ENCODE measurements at regions not wholly inside any gene's neighbourhood (a gene's known extent, or its start where the extent isn't known, plus 50 kb on each side); places are given as distances from the start of the nearest gene placed in this dataset.
"Not testable (repeated sequence)": the region's sequence is repeated elsewhere in the genome, so short reads cannot be mapped to it uniquely, and the experiment has no call there.

DNA sequence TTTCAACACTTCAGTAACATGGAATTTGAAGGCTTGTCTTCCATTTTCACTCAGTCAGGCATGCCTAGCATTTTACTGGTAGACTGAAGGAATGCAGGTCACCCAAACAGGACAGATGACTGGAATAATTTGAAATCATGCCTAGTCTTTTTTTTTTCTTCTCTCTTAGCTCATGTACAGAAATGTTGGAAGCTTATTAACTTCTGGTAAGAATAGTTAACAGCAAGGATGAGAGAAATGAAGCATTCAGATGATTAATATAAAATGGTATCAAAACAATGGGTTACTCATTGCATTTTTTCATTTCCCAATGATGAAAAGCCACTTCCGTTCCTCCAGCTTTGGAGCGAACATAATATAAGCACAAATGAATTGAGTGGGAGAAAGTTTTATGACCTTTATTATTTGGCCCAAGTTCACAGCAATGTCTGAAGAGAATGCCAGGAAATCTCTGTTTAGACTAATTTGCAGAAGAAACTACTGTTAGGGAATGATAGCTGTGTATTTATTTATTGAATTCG, 431.6 kb upstream of the RASGRP1 start:
- H3K4me3 Mint-ChIP-seq, result no peak overlapping the region

DNA sequence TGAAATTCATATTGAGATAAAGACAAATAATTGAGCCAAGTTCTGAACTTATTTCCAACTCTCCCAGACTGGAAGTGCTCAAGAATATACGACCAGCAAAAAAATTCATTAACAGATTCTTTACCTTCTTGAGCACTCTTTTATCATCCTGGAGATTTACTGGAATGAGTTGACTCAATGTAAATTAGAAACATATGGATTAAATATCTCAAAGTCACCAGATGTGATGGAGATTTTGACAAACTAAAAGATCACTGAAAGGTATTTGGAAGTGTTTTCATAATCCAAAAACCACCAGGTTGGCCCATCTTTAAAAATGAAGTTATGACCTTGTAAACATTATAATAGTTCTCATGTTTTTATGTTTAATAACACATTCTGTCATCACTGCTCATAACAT, 433.2 kb upstream of the RASGRP1 start:
- H3K27me3 Mint-ChIP-seq (ENCODE audit: low read depth, poor library complexity), result peaks cover 8% of the 10 kb centered on the region
- H3K4me1 Mint-ChIP-seq, result peaks cover 33% of the 10 kb centered on the region
- TF ChIP-seq, protein P1, sequence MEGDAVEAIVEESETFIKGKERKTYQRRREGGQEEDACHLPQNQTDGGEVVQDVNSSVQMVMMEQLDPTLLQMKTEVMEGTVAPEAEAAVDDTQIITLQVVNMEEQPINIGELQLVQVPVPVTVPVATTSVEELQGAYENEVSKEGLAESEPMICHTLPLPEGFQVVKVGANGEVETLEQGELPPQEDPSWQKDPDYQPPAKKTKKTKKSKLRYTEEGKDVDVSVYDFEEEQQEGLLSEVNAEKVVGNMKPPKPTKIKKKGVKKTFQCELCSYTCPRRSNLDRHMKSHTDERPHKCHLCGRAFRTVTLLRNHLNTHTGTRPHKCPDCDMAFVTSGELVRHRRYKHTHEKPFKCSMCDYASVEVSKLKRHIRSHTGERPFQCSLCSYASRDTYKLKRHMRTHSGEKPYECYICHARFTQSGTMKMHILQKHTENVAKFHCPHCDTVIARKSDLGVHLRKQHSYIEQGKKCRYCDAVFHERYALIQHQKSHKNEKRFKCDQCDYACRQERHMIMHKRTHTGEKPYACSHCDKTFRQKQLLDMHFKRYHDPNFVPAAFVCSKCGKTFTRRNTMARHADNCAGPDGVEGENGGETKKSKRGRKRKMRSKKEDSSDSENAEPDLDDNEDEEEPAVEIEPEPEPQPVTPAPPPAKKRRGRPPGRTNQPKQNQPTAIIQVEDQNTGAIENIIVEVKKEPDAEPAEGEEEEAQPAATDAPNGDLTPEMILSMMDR (IDR thresholded peaks at IDR 0.05), result no peak
- H3K9me3 Mint-ChIP-seq, result peaks cover 15% of the 10 kb centered on the region
- DNase-seq, result no peak
- no peak overlapping the region for H3K27ac Mint-ChIP-seq
- peaks cover 7% of the 10 kb centered on the region for H3K36me3 Mint-ChIP-seq (ENCODE audit: low read depth)
- H3K4me3 Mint-ChIP-seq, result no peak overlapping the region

More for the DNA sequence above, 431.6 kb upstream of the RASGRP1 start:
- no peak overlapping the region for H3K27ac Mint-ChIP-seq
- peaks cover 8% of the 10 kb centered on the region for H3K27me3 Mint-ChIP-seq (ENCODE audit: low read depth, poor library complexity)
- DNase-seq, result no peak
- peaks cover 4% of the 10 kb centered on the region for H3K36me3 Mint-ChIP-seq (ENCODE audit: low read depth)
- peaks cover 48% of the 10 kb centered on the region for H3K4me1 Mint-ChIP-seq
- peaks cover 9% of the 10 kb centered on the region for H3K9me3 Mint-ChIP-seq
- TF ChIP-seq, protein P1 (IDR thresholded peaks at IDR 0.05), result no peak

DNA sequence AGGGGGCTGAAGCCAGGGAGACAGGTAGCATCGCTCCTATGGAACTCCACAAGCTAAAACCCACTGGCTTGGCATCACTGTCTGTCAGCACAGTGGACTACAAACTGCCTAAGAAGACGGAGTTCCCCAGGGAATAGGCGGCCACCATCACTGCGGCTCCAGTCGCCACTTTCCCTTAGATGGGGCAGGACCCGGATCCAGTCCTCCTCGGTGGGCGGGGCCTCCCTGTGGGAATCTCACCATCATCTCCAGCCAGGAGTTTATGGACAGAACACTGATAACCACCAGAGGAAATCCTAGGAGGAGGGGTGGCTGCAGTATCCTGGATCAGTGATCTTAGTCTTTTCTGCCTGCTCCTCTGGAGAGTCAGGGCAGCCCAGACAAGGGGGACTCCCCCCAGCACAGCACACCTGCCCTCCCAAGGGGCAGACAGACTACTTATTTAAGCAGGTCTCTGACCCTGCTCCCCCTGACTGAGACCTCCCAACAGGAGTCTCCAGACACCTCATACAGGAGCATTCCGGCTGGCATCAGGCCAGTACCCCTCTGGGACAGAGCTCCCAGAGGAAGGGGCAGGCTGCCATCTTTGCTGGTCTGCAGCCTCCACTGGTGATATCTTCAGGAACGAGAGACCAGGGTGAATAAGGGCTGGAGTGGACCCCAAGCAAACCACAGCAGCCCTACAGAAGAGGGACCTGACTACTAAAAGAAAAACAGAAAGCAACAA, 435.6 kb upstream of the RASGRP1 start:
- H3K27me3 Mint-ChIP-seq (ENCODE audit: low read depth, poor library complexity), result peaks cover 8% of the 10 kb centered on the region

DNA sequence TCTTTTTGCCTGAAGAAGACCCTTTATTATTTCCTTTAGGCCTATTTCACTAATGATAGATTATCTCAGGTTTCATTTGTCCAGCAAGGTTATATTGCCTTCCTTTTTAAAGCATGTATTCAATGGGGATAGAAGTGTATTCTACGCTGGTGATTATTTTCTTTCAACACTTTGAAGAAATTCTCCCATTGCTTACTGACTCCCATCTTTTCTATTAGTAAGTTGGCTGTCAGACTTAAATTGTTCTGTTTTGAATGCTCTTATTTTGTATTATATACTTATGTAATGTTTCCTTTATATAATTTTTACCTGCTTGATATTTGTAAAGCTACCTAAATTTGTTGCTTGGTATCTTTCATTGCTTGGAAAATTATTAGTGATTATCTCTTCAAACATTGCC, 445.1 kb upstream of the RASGRP1 start:
- H3K27ac Mint-ChIP-seq, result no peak overlapping the region
- peaks cover 68% of the 10 kb centered on the region for H3K9me3 Mint-ChIP-seq
- H3K36me3 Mint-ChIP-seq (ENCODE audit: low read depth), result peaks cover 35% of the 10 kb centered on the region

More for the DNA sequence above, 435.6 kb upstream of the RASGRP1 start:
- H3K27ac Mint-ChIP-seq, result no peak overlapping the region
- H3K4me1 Mint-ChIP-seq, result peaks cover 11% of the 10 kb centered on the region
- TF ChIP-seq, protein P1 (IDR thresholded peaks at IDR 0.05), result no peak
- no peak for DNase-seq
- peaks cover 12% of the 10 kb centered on the region for H3K36me3 Mint-ChIP-seq (ENCODE audit: low read depth)
- H3K4me3 Mint-ChIP-seq, result no peak overlapping the region
- peaks cover 33% of the 10 kb centered on the region for H3K9me3 Mint-ChIP-seq

DNA sequence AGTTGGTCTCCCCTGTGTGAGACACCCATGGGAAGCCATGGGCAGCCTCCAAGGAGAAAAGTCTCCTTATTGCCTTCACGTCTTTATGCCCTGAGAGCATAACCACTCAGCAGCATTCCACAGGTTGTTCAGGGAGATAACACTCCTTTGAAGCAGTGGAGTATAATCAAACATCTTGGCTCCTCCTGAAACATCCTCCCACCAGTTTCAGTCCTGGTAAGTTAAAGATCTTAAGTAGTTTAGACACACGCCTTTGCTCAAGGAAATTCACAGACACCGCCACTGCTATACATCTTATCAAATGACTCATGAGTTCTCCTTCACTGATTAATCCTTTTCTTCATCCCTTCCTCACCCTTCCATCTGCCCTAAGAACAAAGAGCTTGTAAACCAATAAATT, 446.5 kb upstream of the RASGRP1 start:
- Mint-ChIP-seq H3K36me3 (ENCODE audit: low read depth) (peaks cover 28% of the 10 kb centered on the region), H3K27ac (peak overlapping the region; percentile 1), H3K9me3 (peaks cover 59% of the 10 kb centered on the region)
- H3K4me1 Mint-ChIP-seq; H3K4me3 Mint-ChIP-seq; DNase-seq; H3K27me3 Mint-ChIP-seq (ENCODE audit: low read depth, poor library complexity): not testable (repeated sequence)

More for the DNA sequence above, 445.1 kb upstream of the RASGRP1 start:
- no peaks in the 10 kb centered on the region for H3K27me3 Mint-ChIP-seq (ENCODE audit: low read depth, poor library complexity)
- H3K4me1 Mint-ChIP-seq, result no peaks in the 10 kb centered on the region
- DNase-seq, result no peak
- H3K4me3 Mint-ChIP-seq, result no peak overlapping the region
- TF ChIP-seq, protein P1 (IDR thresholded peaks at IDR 0.05), result no peak

DNA sequence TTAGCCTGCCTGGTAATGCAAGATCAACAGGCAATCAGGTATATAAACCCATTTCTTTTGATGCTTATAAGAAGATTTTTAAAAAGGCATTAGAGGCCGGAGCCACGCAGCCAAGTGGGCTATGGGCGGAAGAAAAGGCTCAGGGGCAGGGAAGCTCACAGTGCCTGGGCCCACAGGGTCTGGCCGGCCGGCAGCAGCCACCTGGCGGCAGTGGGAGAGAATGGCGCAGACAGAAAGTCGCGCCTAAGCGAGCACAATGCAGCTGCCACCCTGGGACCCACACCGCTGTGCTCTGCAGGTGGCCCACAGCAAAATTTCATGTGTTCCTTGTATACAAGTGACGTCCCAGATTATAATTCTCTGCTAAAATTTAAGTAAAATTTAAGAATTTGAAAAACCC, 448.6 kb upstream of the RASGRP1 start:
- H3K9me3 Mint-ChIP-seq, result peaks cover 45% of the 10 kb centered on the region
- H3K4me3 Mint-ChIP-seq, result no peak overlapping the region
- H3K27me3 Mint-ChIP-seq (ENCODE audit: low read depth, poor library complexity), result peaks cover 3% of the 10 kb centered on the region
- H3K27ac Mint-ChIP-seq, result no peak overlapping the region
- TF ChIP-seq, protein P1 (IDR thresholded peaks at IDR 0.05), result no peak
- no peak for DNase-seq
- H3K36me3 Mint-ChIP-seq (ENCODE audit: low read depth), result peaks cover 23% of the 10 kb centered on the region
- H3K4me1 Mint-ChIP-seq, result no peaks in the 10 kb centered on the region

Data from nephron progenitor cell (in vitro differentiated cells).